ENCODE measurements at regions not wholly inside any gene's neighbourhood (a gene's known extent, or its start where the extent isn't known, plus 50 kb on each side); places are given as distances from the start of the nearest gene placed in this dataset.
A peak's percentile ranks its signal among the peaks of the same experiment; 100 is the strongest.

DNA sequence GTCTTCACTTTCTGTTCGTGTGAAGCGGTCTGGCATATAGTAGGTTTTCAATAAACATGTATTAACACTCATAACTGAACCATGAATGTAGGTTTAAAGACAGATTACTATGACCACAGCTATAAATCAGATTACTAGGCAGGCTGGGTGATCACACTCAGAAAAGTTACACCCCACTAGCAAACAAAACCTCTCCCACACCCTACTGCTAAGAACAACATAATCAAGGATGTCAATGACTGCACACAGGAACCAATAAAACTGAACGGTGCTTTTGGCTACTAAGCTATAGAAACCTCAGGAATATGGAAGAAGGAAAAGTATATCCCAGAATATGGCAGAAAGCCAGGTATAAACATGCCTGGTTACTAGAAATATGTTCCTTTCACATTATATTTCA is 676.9 kb downstream of the SMARCA1 start:
- Histone ChIP-seq H3K4me1 (ENCODE audit: low read length) (no peaks in the 10 kb centered on the region), H3K36me3 (replicated peaks; ENCODE audit: insufficient read depth, low read length) (no peaks in the 10 kb centered on the region), H4K20me1 (ENCODE audit: insufficient read depth, low read length) (no peaks in the 10 kb centered on the region), H3K27me3 (replicated peaks; ENCODE audit: insufficient read depth, low read length) (no peaks in the 10 kb centered on the region), H3K27ac (ENCODE audit: low read length) (no peak overlapping the region), H3F3A (ENCODE audit: insufficient read depth, low read length) (no peaks in the 10 kb centered on the region), H3K9ac (ENCODE audit: low read length) (no peak overlapping the region), H3K4me2 (ENCODE audit: low read depth, low read length) (no peak overlapping the region), H3K4me3 (ENCODE audit: low read length) (no peak overlapping the region), H3K9me3 (replicated peaks; ENCODE audit: insufficient read depth, low read length) (no peaks in the 10 kb centered on the region), H3K9me2 (replicated peaks; ENCODE audit: insufficient read depth, low read length) (no peaks in the 10 kb centered on the region), H3K79me2 (ENCODE audit: low read length) (no peaks in the 10 kb centered on the region), H2AFZ (ENCODE audit: low read length) (no peak overlapping the region)
- DNase-seq, result no peak
- TF ChIP-seq, protein P1, sequence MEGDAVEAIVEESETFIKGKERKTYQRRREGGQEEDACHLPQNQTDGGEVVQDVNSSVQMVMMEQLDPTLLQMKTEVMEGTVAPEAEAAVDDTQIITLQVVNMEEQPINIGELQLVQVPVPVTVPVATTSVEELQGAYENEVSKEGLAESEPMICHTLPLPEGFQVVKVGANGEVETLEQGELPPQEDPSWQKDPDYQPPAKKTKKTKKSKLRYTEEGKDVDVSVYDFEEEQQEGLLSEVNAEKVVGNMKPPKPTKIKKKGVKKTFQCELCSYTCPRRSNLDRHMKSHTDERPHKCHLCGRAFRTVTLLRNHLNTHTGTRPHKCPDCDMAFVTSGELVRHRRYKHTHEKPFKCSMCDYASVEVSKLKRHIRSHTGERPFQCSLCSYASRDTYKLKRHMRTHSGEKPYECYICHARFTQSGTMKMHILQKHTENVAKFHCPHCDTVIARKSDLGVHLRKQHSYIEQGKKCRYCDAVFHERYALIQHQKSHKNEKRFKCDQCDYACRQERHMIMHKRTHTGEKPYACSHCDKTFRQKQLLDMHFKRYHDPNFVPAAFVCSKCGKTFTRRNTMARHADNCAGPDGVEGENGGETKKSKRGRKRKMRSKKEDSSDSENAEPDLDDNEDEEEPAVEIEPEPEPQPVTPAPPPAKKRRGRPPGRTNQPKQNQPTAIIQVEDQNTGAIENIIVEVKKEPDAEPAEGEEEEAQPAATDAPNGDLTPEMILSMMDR (IDR thresholded peaks at IDR 0.05; ENCODE audit: low read length), result no peak
- no peak for TF ChIP-seq EZH2 (optimal IDR thresholded peaks at IDR 0.05; ENCODE audit: low read depth, low read length)
- TF ChIP-seq EZH2phosphoT487 (IDR thresholded peaks at IDR 0.05; ENCODE audit: low read length), result no peak

DNA sequence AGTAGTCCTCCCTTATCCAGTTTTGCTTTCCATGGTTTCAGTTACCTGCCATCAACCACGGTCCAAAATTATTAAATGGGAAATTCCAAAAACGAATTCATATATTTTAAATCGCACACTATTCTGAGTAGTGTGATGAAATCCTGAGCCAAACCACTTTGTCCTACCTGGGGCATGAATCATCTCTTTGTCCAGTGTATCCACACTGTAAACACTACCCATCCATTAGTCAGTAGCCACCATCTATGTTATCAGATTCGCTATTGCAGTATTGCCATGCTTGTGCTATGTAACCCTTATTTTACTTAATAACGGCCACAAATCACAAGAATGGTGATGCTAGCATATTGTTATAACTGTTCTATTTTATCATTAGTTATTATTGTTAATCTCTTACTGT is 704.6 kb downstream of the SMARCA1 start:
- no peak for TF ChIP-seq EZH2 (optimal IDR thresholded peaks at IDR 0.05; ENCODE audit: low read depth, low read length)
- no peak overlapping the region for H3K4me2 ChIP-seq (ENCODE audit: low read depth, low read length)
- H3K9ac ChIP-seq (ENCODE audit: low read length), result no peak overlapping the region
- DNase-seq, result no peak
- no peaks in the 10 kb centered on the region for H3F3A ChIP-seq (ENCODE audit: insufficient read depth, low read length)
- no peaks in the 10 kb centered on the region for H4K20me1 ChIP-seq (ENCODE audit: insufficient read depth, low read length)
- no peak overlapping the region for H3K27ac ChIP-seq (ENCODE audit: low read length)
- H3K79me2 ChIP-seq (ENCODE audit: low read length), result no peaks in the 10 kb centered on the region
- no peaks in the 10 kb centered on the region for H3K9me2 ChIP-seq (replicated peaks; ENCODE audit: insufficient read depth, low read length)
- no peaks in the 10 kb centered on the region for H3K9me3 ChIP-seq (replicated peaks; ENCODE audit: insufficient read depth, low read length)
- H2AFZ ChIP-seq (ENCODE audit: low read length), result no peak overlapping the region
- no peaks in the 10 kb centered on the region for H3K4me1 ChIP-seq (ENCODE audit: low read length)
- no peak overlapping the region for H3K4me3 ChIP-seq (ENCODE audit: low read length)
- H3K36me3 ChIP-seq (replicated peaks; ENCODE audit: insufficient read depth, low read length), result no peaks in the 10 kb centered on the region
- H3K27me3 ChIP-seq (replicated peaks; ENCODE audit: insufficient read depth, low read length), result no peaks in the 10 kb centered on the region

GRCh38 chrX:128816919-128817318 is 706.4 kb downstream of the SMARCA1 start:
- TF ChIP-seq EZH2 (optimal IDR thresholded peaks at IDR 0.05; ENCODE audit: low read depth, low read length), result no peak
- TF ChIP-seq, protein P1 (IDR thresholded peaks at IDR 0.05; ENCODE audit: low read length), result peak; percentile 29
- TF ChIP-seq EZH2phosphoT487 (IDR thresholded peaks at IDR 0.05; ENCODE audit: low read length), result no peak

GRCh38 chrX:128807367-128807766 is 715.9 kb downstream of the SMARCA1 start:
- no peaks in the 10 kb centered on the region for H3K4me1 ChIP-seq (ENCODE audit: low read length)
- H3K79me2 ChIP-seq (ENCODE audit: low read length), result no peaks in the 10 kb centered on the region
- H3F3A ChIP-seq (ENCODE audit: insufficient read depth, low read length), result no peaks in the 10 kb centered on the region
- no peaks in the 10 kb centered on the region for H3K9me2 ChIP-seq (replicated peaks; ENCODE audit: insufficient read depth, low read length)
- DNase-seq, result no peak
- H3K4me3 ChIP-seq (ENCODE audit: low read length), result no peak overlapping the region
- H3K36me3 ChIP-seq (replicated peaks; ENCODE audit: insufficient read depth, low read length), result no peaks in the 10 kb centered on the region
- H3K9ac ChIP-seq (ENCODE audit: low read length), result no peak overlapping the region
- H3K9me3 ChIP-seq (replicated peaks; ENCODE audit: insufficient read depth, low read length), result no peaks in the 10 kb centered on the region
- no peak for TF ChIP-seq EZH2phosphoT487 (IDR thresholded peaks at IDR 0.05; ENCODE audit: low read length)
- TF ChIP-seq EZH2 (optimal IDR thresholded peaks at IDR 0.05; ENCODE audit: low read depth, low read length), result no peak
- TF ChIP-seq, protein P1 (IDR thresholded peaks at IDR 0.05; ENCODE audit: low read length), result no peak
- H2AFZ ChIP-seq (ENCODE audit: low read length), result no peak overlapping the region
- H3K4me2 ChIP-seq (ENCODE audit: low read depth, low read length), result no peak overlapping the region
- H3K27me3 ChIP-seq (replicated peaks; ENCODE audit: insufficient read depth, low read length), result no peaks in the 10 kb centered on the region
- no peak overlapping the region for H3K27ac ChIP-seq (ENCODE audit: low read length)
- no peaks in the 10 kb centered on the region for H4K20me1 ChIP-seq (ENCODE audit: insufficient read depth, low read length)

More at GRCh38 chrX:128816919-128817318, 706.4 kb downstream of the SMARCA1 start:
- Histone ChIP-seq H3K4me1 (ENCODE audit: low read length) (no peaks in the 10 kb centered on the region), H3K4me2 (ENCODE audit: low read depth, low read length) (no peak overlapping the region), H3K9me2 (replicated peaks; ENCODE audit: insufficient read depth, low read length) (no peaks in the 10 kb centered on the region), H4K20me1 (ENCODE audit: insufficient read depth, low read length) (no peaks in the 10 kb centered on the region), H3K79me2 (ENCODE audit: low read length) (no peaks in the 10 kb centered on the region), H3K27ac (ENCODE audit: low read length) (no peak overlapping the region), H3K4me3 (ENCODE audit: low read length) (no peak overlapping the region), H3F3A (ENCODE audit: insufficient read depth, low read length) (no peaks in the 10 kb centered on the region), H3K9me3 (replicated peaks; ENCODE audit: insufficient read depth, low read length) (no peaks in the 10 kb centered on the region), H2AFZ (ENCODE audit: low read length) (no peak overlapping the region), H3K27me3 (replicated peaks; ENCODE audit: insufficient read depth, low read length) (no peaks in the 10 kb centered on the region), H3K9ac (ENCODE audit: low read length) (no peak overlapping the region), H3K36me3 (replicated peaks; ENCODE audit: insufficient read depth, low read length) (no peaks in the 10 kb centered on the region)
- peak; percentile 10 for DNase-seq
